Mesenchymal stem cell (in vitro differentiated cells and primary cell): ENCODE measurements at regions not wholly inside any gene's neighbourhood (a gene's known extent, or its start where the extent isn't known, plus 50 kb on each side); places are given as distances from the start of the nearest gene placed in this dataset.

Experiments used
- DNase-seq: peaks from one replicate; pipeline ENCODE4 v3.0.0-alpha.2; 2013
- H2AFZ ChIP-seq: one replicate; pipeline ENCODE4 v1.6.1; 2013; ENCODE audit warnings: low read depth, mild to moderate bottlenecking, control low read depth, inconsistent platforms, low read length, moderate library complexity
- H2AK5ac ChIP-seq: 2 replicates; pipeline ENCODE4 v1.6.1; 2013; ENCODE audit warnings: low read length, moderate library complexity, mild to moderate bottlenecking, inconsistent platforms; ENCODE audit not compliant: severe bottlenecking
- H2BK120ac ChIP-seq: one replicate; pipeline ENCODE4 v1.6.1; 2013; ENCODE audit warnings: low read depth, mild to moderate bottlenecking, inconsistent platforms, low read length, moderate library complexity
- H2BK12ac ChIP-seq, 2 experiments: one replicate each; pipeline ENCODE4 v1.6.1; 2013; ENCODE audit warnings: inconsistent platforms in 2 of 2, low read length in 2 of 2, mild to moderate bottlenecking in 2 of 2, moderate library complexity in 2 of 2, control low read depth in 1 of 2
- H2BK15ac ChIP-seq: one replicate; pipeline ENCODE4 v1.6.1; 2013; ENCODE audit warnings: mild to moderate bottlenecking, low read depth, inconsistent platforms; ENCODE audit not compliant: poor library complexity, severe bottlenecking
- H2BK5ac ChIP-seq: 2 replicates; pipeline ENCODE4 v1.6.1; 2013; ENCODE audit warnings: low read depth, mild to moderate bottlenecking, low read length, control low read depth, inconsistent platforms; ENCODE audit not compliant: poor library complexity, severe bottlenecking
- H3K14ac ChIP-seq, 2 experiments: one replicate each; pipeline ENCODE4 v1.6.1; 2013; ENCODE audit warnings: inconsistent platforms in 2 of 2, low read length in 2 of 2, control low read depth in 1 of 2, mild to moderate bottlenecking in 1 of 2, moderate library complexity in 1 of 2
- H3K18ac ChIP-seq, 2 experiments: one replicate each; pipeline ENCODE4 v1.6.1; 2013; ENCODE audit warnings: inconsistent platforms in 2 of 2, low read length in 2 of 2, control low read depth in 1 of 2, low read depth in 1 of 2, mild to moderate bottlenecking in 1 of 2
- H3K23ac ChIP-seq, 2 experiments: one replicate each; pipeline ENCODE4 v1.6.1; 2013; ENCODE audit warnings: inconsistent platforms in 2 of 2, low read length in 2 of 2, mild to moderate bottlenecking in 2 of 2, moderate library complexity in 2 of 2, control low read depth in 1 of 2
- H3K27ac ChIP-seq: 2 replicates; pipeline ENCODE4 v1.5.1; 2013; ENCODE audit warnings: mild to moderate bottlenecking, moderate library complexity, low read length, control low read depth, inconsistent platforms; ENCODE audit not compliant: poor library complexity, severe bottlenecking
- H3K27me3 ChIP-seq, 2 experiments: 2 replicates each; pipeline versions ENCODE4 v1.6.1 to v1.7.0; 2013; ENCODE audit warnings: low read length in 2 of 2, mild to moderate bottlenecking in 2 of 2, moderate library complexity in 2 of 2, control low read depth in 1 of 2, inconsistent platforms in 1 of 2; ENCODE audit not compliant: control insufficient read depth in 1 of 2, insufficient read depth in 1 of 2
- H3K36me3 ChIP-seq, 2 experiments: 2 replicates each; pipeline versions ENCODE4 v1.6.1 to v1.7.0; 2013; ENCODE audit warnings: low read length in 2 of 2, control low read depth in 1 of 2, inconsistent platforms in 1 of 2, low read depth in 1 of 2, mild to moderate bottlenecking in 1 of 2; ENCODE audit not compliant: insufficient read depth in 2 of 2, control insufficient read depth in 1 of 2
- H3K4ac ChIP-seq, 2 experiments: one replicate each; pipeline ENCODE4 v1.6.1; 2013; ENCODE audit warnings: inconsistent platforms in 2 of 2, low read length in 2 of 2, mild to moderate bottlenecking in 2 of 2, moderate library complexity in 2 of 2, control low read depth in 1 of 2, low read depth in 1 of 2
- H3K4me1 ChIP-seq: 2 replicates; pipeline ENCODE4 v1.6.1; 2013; ENCODE audit warnings: low read depth, low read length, control low read depth; ENCODE audit not compliant: control insufficient read depth, insufficient read depth
- H3K4me2 ChIP-seq: 2 replicates; pipeline ENCODE4 v1.6.1; 2013; ENCODE audit warnings: low read length, mild to moderate bottlenecking, inconsistent platforms; ENCODE audit not compliant: poor library complexity, severe bottlenecking
- H3K4me3 ChIP-seq, 2 experiments: 2 replicates each; pipeline versions ENCODE4 v1.5.1 to v1.7.0; 2013; ENCODE audit warnings: low read length in 2 of 2, mild to moderate bottlenecking in 2 of 2, control low read depth in 1 of 2, low read depth in 1 of 2; ENCODE audit not compliant: insufficient read depth in 1 of 2
- H3K79me1 ChIP-seq: replicated peaks from 2 replicates; pipeline ENCODE4 v1.6.1; 2013; ENCODE audit warnings: mild to moderate bottlenecking, control low read depth, low read length, inconsistent platforms; ENCODE audit not compliant: poor library complexity, severe bottlenecking
- H3K9ac ChIP-seq: 2 replicates; pipeline ENCODE4 v1.7.0; 2013; ENCODE audit warnings: mild to moderate bottlenecking, low read length, moderate library complexity
- H3K9me3 ChIP-seq: 2 replicates; pipeline ENCODE4 v1.7.0; 2013; ENCODE audit warnings: mild to moderate bottlenecking, low read length; ENCODE audit not compliant: control insufficient read depth
- H4K8ac ChIP-seq: one replicate; pipeline ENCODE4 v1.6.1; 2013; ENCODE audit warnings: inconsistent platforms, mild to moderate bottlenecking, low read length, moderate library complexity
- H4K91ac ChIP-seq: one replicate; pipeline ENCODE4 v1.6.1; 2013; ENCODE audit warnings: mild to moderate bottlenecking, low read length, inconsistent platforms
- WGBS: methylation state at CpG from one replicate; pipeline ENCODE4 v1.1.7; 2013; ENCODE audit warnings: mixed read lengths; 5-methylcytosine and 5-hydroxymethylcytosine counted together

GRCh38 chr21:35900539-35900938, 159.8 kb downstream of the SETD4 start:
- Histone ChIP-seq H3K9me3 (no peaks in the 10 kb centered on the region), H3K4me3 (no peak overlapping the region), H4K8ac (no peak overlapping the region), H3K9ac (no peak overlapping the region), H3K4ac (no peak overlapping the region), H3K79me1 (no peaks in the 10 kb centered on the region), H2BK12ac (no peak overlapping the region), H2AK5ac (no peak overlapping the region), H2BK15ac (no peak overlapping the region), H4K91ac (no peak overlapping the region), H3K14ac (no peak overlapping the region), H3K23ac (no peak overlapping the region), H3K36me3 (no peaks in the 10 kb centered on the region), H2AFZ (no peak overlapping the region), H2BK120ac (no peak overlapping the region), H3K27ac (no peak overlapping the region), H2BK5ac (no peak overlapping the region), H3K4me2 (no peak overlapping the region), H3K18ac (no peak overlapping the region), H3K4me1 (peaks cover 2% of the 10 kb centered on the region), H3K27me3 (no peaks in the 10 kb centered on the region)
- no peak for DNase-seq
- WGBS = 93% methylated on average over 3 of the region's 4 CpGs

GRCh38 chr21:35896060-35896459, 164.3 kb downstream of the SETD4 start:
- Histone ChIP-seq H2BK120ac (no peak overlapping the region), H3K79me1 (no peaks in the 10 kb centered on the region), H2BK5ac (no peak overlapping the region), H3K4me1 (no peaks in the 10 kb centered on the region), H2BK15ac (no peak overlapping the region), H4K91ac (no peak overlapping the region), H3K14ac (peak overlapping the region in 1 of 2 experiments; percentile 77), H2AFZ (no peak overlapping the region), H2BK12ac (no peak overlapping the region), H3K9me3 (no peaks in the 10 kb centered on the region), H3K27me3 (peaks cover 0 to 3% of the 10 kb centered on the region in 2 experiments), H3K18ac (no peak overlapping the region), H3K9ac (no peak overlapping the region), H3K27ac (no peak overlapping the region), H3K36me3 (no peaks in the 10 kb centered on the region), H4K8ac (no peak overlapping the region), H3K23ac (peak overlapping the region in 1 of 2 experiments; percentile 83), H3K4me3 (no peak overlapping the region), H2AK5ac (no peak overlapping the region), H3K4me2 (no peak overlapping the region), H3K4ac (no peak overlapping the region)
- WGBS = 82% methylated on average over 3 of the region's 3 CpGs
- DNase-seq = no peak

- Histone ChIP-seq H3K9ac (no peak overlapping the region), H3K9me3 (no peaks in the 10 kb centered on the region), H2AFZ (no peak overlapping the region), H2BK15ac (no peak overlapping the region), H3K4ac (no peak overlapping the region), H2BK120ac (no peak overlapping the region), H3K4me3 (no peak overlapping the region), H4K8ac (no peak overlapping the region), H3K36me3 (no peaks in the 10 kb centered on the region), H4K91ac (no peak overlapping the region), H2AK5ac (no peak overlapping the region), H3K27ac (no peak overlapping the region), H3K23ac (peak overlapping the region in 1 of 2 experiments; percentile 83), H3K27me3 (peaks cover 0 to 3% of the 10 kb centered on the region in 2 experiments), H2BK12ac (no peak overlapping the region), H3K18ac (no peak overlapping the region), H3K14ac (peak overlapping the region in 1 of 2 experiments; percentile 77), H3K4me2 (no peak overlapping the region), H3K79me1 (no peaks in the 10 kb centered on the region), H3K4me1 (no peaks in the 10 kb centered on the region), H2BK5ac (no peak overlapping the region)
- DNase-seq = peak; percentile 3
- WGBS = 76% methylated on average over 2 of the region's 2 CpGs
These were observed 164.7 kb downstream of the SETD4 start for GRCh38 chr21:35895598-35895997.

GRCh38 chr21:35893156-35893555, 167.2 kb downstream of the SETD4 start:
- DNase-seq = no peak
- Histone ChIP-seq H3K4ac (no peak overlapping the region), H2BK15ac (no peak overlapping the region), H3K4me3 (no peak overlapping the region), H3K36me3 (no peaks in the 10 kb centered on the region), H2BK5ac (no peak overlapping the region), H2BK12ac (no peak overlapping the region), H3K18ac (no peak overlapping the region), H3K27ac (no peak overlapping the region), H3K27me3 (peaks cover 0 to 3% of the 10 kb centered on the region in 2 experiments), H3K23ac (no peak overlapping the region), H4K8ac (no peak overlapping the region), H3K14ac (no peak overlapping the region), H2BK120ac (no peak overlapping the region), H2AFZ (no peak overlapping the region), H3K79me1 (no peaks in the 10 kb centered on the region), H4K91ac (no peak overlapping the region), H3K4me1 (no peaks in the 10 kb centered on the region), H3K9me3 (no peaks in the 10 kb centered on the region), H2AK5ac (no peak overlapping the region), H3K9ac (no peak overlapping the region), H3K4me2 (no peak overlapping the region)
- WGBS = 100% methylated on average over 2 of the region's 3 CpGs
